Stimulated activated CD8-positive, alpha-beta memory T cell treated with anti-CD3 and anti-CD28 coated beads, Interleukin-7, amount 100 ng/mL, for 4 hours (primary cell): ENCODE measurements at regions not wholly inside any gene's neighbourhood (a gene's known extent, or its start where the extent isn't known, plus 50 kb on each side); places are given as distances from the start of the nearest gene placed in this dataset.
A peak's percentile ranks its signal among the peaks of the same experiment; 100 is the strongest.

Experiments
- DNase-seq, 2 donors: peaks; one replicate each; pipeline ENCODE4 v3.0.0-alpha.2; 2020; ENCODE audit warnings: low read depth in 2 of 2

DNA sequence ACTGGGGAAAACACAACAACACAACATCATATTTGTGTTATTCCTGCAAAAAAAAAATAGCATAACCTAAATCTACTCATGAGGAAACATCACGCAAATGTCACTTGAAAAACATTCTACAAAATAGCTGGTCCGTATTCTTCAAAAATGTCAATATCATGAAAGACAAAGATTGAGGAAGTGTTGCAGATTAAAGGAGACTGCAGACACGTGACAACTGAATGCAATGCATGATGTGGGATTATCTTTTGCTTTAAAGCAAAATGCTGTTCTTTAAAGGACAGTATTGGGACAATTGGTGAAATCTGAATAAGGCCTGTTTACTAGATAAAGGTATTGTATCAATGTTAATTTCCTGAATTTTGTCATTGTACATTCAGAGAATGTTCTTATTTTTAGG is 157.7 kb downstream of the SMIM20 start:
- no peak for DNase-seq

- no peak for DNase-seq
Measured at GRCh38 chr4:26073886-26074560, 160.0 kb downstream of the SMIM20 start.

- DNase-seq = peak; percentile 38 to 54
Measured at GRCh38 chr4:26074712-26075430, 160.9 kb downstream of the SMIM20 start.

DNA sequence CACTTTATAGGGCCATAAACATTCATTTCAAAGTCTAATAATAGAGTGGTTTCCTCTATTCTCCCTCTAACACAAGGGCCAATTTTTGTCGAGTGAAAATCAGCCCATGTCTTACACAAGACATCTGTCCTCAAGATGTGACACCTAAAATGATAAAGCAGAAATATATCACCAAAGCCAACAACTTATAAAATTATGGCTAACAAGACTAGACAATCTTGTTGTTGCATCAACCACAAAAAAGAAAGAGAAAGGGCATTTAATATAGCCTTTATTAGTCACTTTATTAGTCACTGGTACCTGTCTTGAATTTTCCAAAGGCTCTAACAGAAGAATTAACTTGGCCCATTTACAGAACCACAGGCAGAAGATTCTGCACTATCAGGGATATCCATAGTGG is 161.6 kb downstream of the SMIM20 start:
- no peak for DNase-seq

DNA sequence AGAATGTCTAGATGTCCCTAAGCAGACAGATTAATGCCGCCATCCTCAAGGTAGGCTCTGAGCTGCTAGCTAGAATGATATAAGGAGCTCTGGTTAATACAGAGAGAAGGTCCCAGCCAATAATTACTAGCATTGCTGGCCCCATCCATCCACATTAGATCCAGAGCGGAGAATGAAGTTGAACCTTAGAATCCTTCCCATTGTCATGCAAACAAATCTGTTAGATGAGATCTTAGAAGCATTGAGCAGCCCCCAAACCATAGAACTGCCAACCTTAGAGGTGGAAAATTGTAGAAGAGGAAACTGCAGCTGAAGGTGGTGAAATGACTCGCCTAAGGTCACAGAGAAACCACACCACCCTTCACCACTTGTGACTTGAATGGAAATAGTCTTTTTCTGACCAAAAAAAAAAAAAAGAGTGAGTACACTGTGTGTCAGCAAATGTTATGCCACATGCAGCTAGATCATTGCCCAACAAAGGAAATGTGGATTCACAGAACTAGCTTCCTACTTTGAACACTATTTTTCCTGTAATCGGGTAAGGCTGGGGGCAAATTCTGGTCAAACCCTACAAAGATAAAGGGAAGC is 162.1 kb downstream of the SMIM20 start:
- no peak for DNase-seq

GRCh38 chr4:26076896-26077295 is 162.9 kb downstream of the SMIM20 start:
- no peak for DNase-seq

GRCh38 chr4:26077756-26078155 is 163.7 kb downstream of the SMIM20 start:
- no peak for DNase-seq

GRCh38 chr4:26080870-26081628 is 167.0 kb downstream of the SMIM20 start:
- DNase-seq = no peak

DNA sequence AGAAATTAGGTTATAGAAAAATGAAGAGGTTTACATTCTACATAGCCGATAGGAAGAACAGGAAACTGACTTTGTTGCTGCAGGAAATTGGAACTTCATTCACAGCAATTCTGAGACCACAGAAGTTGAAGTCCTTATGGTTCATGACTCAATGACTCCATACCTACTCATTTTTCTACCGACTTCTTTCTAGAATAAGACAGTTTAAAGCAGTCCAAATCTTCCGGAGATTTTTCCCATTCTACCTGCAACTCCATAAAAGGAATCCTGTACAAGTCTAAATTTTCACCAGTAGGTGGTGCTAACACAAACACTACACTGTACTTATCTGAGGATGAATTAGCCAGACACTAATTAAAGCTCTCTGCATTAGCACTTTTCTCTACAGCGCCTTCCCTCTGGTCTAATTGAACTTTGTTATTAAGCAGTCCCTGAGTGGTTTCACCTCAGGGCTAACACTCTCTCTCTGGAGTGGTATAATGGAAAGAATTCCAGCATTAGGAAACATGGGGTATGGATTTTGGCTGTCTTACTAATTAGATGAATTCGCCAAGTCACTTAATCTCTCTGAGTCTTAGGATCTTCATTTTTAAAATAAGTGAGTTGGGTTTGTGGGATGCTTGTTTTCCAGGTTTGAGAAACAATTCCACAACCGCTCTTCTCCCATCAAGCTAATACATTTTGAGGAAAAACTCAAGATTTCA is 167.9 kb downstream of the SMIM20 start:
- DNase-seq = no peak

- DNase-seq = no peak
Measured at GRCh38 chr4:26082565-26082964, 168.5 kb downstream of the SMIM20 start.

- no peak for DNase-seq
Measured at GRCh38 chr4:26083987-26084386, 170.0 kb downstream of the SMIM20 start.

DNA sequence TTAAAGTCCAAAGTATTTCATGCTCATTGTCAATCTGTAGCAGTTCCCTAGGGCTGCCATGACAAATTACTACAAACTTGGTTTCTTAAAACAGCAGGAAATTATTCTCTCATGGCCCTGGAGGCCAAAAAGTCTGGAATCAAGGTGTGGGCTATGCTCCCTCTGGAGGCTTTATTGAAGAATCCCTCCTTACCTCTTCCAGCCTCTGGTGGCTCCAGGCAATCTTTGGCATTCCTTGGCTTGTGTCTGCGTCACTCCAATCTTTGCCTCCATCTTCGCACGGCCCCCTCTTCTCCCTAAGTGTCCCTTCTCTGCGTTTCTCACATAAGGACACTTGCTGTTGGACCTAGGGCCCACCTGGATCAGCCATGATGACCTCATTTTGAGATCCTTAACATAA is 170.4 kb downstream of the SMIM20 start:
- DNase-seq = no peak

- no peak for DNase-seq
Measured at GRCh38 chr4:26085551-26085950, 171.5 kb downstream of the SMIM20 start.

DNA sequence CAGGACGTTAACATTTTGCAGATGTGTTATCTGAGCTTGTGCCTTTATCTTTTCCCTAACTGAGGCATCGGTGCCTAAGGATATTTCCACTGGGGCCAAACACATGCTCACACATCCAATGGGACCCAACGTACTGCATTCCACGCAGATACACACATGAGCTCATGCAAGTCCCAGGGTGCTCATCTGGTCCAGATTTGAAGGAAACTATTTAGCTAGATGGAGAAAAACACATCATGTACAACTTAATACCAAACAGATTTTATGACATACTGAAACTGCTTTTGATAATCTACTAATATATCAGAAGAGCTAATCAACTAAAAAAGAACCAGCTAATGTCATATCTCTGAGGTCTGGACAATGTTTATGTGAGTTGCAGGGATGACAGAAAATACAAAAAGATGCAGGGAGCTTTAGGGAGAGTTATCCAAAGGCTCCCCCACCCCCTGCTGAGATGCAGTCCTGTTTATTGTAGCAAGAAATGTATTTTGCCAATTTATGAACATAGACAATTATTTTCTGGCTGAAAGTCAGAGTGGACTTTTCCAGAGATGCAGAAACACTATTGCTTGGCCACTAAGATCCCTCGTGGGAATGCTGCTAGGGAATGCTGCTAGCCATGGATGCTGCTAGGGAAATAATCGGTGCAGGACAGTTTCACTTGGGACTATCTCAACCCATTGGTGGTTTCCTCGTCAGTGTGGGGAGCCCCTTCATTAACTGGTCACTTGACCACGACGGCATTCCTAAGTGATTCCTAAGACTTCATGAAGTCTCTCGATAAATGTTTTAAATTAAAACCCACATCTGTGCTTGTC is 172.8 kb downstream of the SMIM20 start:
- DNase-seq = no peak

- no peak for DNase-seq
Measured at GRCh38 chr4:26088433-26088928, 174.5 kb downstream of the SMIM20 start.

DNA sequence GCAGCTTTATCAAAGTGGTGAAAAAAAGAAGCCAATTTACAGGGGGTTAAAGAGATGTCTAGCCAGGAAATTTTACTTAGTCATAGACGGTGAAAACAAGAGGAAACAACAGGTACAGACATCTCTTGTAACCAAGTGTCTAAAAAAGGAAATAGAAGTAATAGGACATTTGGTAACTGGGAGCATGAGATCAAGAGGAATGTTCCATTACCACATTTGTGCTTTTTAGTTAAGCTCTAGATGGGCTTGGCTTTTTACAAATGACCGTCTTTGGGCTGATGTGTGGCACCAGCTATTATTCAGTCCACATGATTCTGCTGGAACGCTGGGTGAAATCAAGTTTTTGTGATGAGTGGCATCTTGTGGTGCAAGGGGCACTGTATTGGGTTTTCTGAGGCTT is 179.5 kb downstream of the SMIM20 start:
- DNase-seq = no peak

DNA sequence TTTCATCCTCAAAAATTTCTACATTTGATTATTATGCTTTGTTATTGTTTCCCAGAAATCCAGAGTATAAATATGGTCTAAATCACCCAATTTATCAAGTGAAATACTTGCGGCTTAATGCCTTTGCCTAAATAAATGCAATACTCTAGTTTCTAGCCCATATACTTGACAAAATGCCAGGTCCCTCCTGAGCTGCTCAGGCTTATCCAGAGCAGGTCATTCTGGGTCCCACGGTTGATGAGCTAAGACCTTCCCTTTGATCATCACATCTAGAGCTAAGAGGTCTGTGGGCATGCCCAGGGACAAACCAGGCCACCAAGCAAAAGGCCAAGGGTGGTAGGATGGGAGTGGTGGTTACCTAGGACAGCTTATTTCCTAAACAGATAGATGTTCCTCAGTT is 180.1 kb downstream of the SMIM20 start:
- no peak for DNase-seq

DNA sequence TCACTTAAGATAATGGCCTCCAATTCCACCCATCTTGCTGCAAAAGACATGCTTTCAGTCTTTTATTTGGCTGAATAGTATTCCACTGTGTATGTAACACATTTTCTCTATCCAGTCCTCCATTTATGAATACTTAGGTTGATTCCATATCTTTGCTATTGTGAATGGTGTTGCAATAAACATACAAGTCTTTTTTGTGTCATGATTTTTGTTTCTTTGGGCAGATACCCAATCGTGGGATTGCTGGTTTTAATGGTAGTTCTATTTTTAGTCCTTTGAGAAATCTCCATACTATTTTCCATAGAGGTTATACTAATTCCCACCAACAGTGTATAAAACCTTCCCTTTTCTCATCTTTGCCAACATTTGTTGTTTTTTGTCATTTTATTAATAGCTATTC is 180.9 kb downstream of the SMIM20 start:
- no peak for DNase-seq

DNA sequence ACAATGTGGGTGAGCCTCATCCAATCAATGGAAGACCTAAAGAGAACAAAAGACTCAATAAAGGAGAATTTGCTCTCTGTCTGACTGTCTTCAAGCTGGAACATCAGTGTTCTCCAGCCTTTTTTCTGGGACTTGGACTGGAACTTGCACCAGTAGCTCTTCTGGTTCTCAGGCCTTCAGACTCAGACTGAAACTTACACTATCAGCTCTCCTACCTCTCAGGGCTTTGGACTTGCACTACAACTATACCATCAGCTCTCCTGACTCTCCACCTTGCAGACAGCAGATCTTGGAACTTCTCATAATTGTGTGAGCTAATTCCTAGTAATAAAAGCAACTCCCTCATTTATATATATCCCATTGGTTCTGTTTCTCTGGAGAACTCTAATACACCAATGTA is 185.9 kb downstream of the SMIM20 start:
- DNase-seq = no peak

- DNase-seq = no peak
Measured at GRCh38 chr4:26101011-26101410, 187.0 kb downstream of the SMIM20 start.
